ENCODE measurements at regions not wholly inside any gene's neighbourhood (a gene's known extent, or its start where the extent isn't known, plus 50 kb on each side); places are given as distances from the start of the nearest gene placed in this dataset.

GRCh38 chr3:29090912-29091597 is 189.8 kb upstream of the RBMS3 start:
- no peaks in the 10 kb centered on the region for H3K4me1 Mint-ChIP-seq (ENCODE audit: low read depth)
- peaks cover 7% of the 10 kb centered on the region for H3K36me3 Mint-ChIP-seq (ENCODE audit: low read depth)
- no peak overlapping the region for H3K27ac Mint-ChIP-seq (ENCODE audit: unreplicated experiment)
- no peak for DNase-seq (ENCODE audit: low spot score)
- H3K9me3 Mint-ChIP-seq (ENCODE audit: low read depth) = peaks cover 13% of the 10 kb centered on the region
- no peak overlapping the region for H3K4me3 Mint-ChIP-seq (ENCODE audit: unreplicated experiment)
- H3K27me3 Mint-ChIP-seq (ENCODE audit: low read depth) = no peaks in the 10 kb centered on the region
- no peak for TF ChIP-seq CTCF (IDR thresholded peaks at IDR 0.05)

GRCh38 chr3:29091599-29092189 is 189.2 kb upstream of the RBMS3 start:
- Mint-ChIP-seq H3K27me3 (ENCODE audit: low read depth) (no peaks in the 10 kb centered on the region), H3K4me3 (ENCODE audit: unreplicated experiment) (no peak overlapping the region), H3K36me3 (ENCODE audit: low read depth) (peaks cover 10% of the 10 kb centered on the region), H3K4me1 (ENCODE audit: low read depth) (no peaks in the 10 kb centered on the region), H3K9me3 (ENCODE audit: low read depth) (peaks cover 17% of the 10 kb centered on the region), H3K27ac (ENCODE audit: unreplicated experiment) (no peak overlapping the region)
- no peak for TF ChIP-seq CTCF (IDR thresholded peaks at IDR 0.05)
- no peak for DNase-seq (ENCODE audit: low spot score)

GRCh38 chr3:29092348-29092747 is 188.5 kb upstream of the RBMS3 start:
- no peak for TF ChIP-seq CTCF (IDR thresholded peaks at IDR 0.05)
- peaks cover 14% of the 10 kb centered on the region for H3K36me3 Mint-ChIP-seq (ENCODE audit: low read depth)

GRCh38 chr3:29099296-29099695 is 181.6 kb upstream of the RBMS3 start:
- no peaks in the 10 kb centered on the region for H3K27me3 Mint-ChIP-seq (ENCODE audit: low read depth)
- H3K27ac Mint-ChIP-seq (ENCODE audit: unreplicated experiment) = peak overlapping the region; percentile 68
- TF ChIP-seq CTCF (IDR thresholded peaks at IDR 0.05) = no peak
- peaks cover 10% of the 10 kb centered on the region for H3K36me3 Mint-ChIP-seq (ENCODE audit: low read depth)
- no peak overlapping the region for H3K4me3 Mint-ChIP-seq (ENCODE audit: unreplicated experiment)
- H3K9me3 Mint-ChIP-seq (ENCODE audit: low read depth) = peaks cover 19% of the 10 kb centered on the region
- DNase-seq (ENCODE audit: low spot score) = no peak
- H3K4me1 Mint-ChIP-seq (ENCODE audit: low read depth) = peaks cover 18% of the 10 kb centered on the region

More at GRCh38 chr3:29092348-29092747, 188.5 kb upstream of the RBMS3 start:
- Mint-ChIP-seq H3K9me3 (ENCODE audit: low read depth) (peaks cover 24% of the 10 kb centered on the region), H3K4me3 (ENCODE audit: unreplicated experiment) (no peak overlapping the region), H3K27me3 (ENCODE audit: low read depth) (no peaks in the 10 kb centered on the region), H3K4me1 (ENCODE audit: low read depth) (no peaks in the 10 kb centered on the region), H3K27ac (ENCODE audit: unreplicated experiment) (no peak overlapping the region)
- no peak for DNase-seq (ENCODE audit: low spot score)

GRCh38 chr3:29099775-29100174 is 181.1 kb upstream of the RBMS3 start:
- DNase-seq (ENCODE audit: low spot score) = no peak
- Mint-ChIP-seq H3K27me3 (ENCODE audit: low read depth) (no peaks in the 10 kb centered on the region), H3K36me3 (ENCODE audit: low read depth) (peaks cover 10% of the 10 kb centered on the region), H3K4me1 (ENCODE audit: low read depth) (peaks cover 18% of the 10 kb centered on the region), H3K4me3 (ENCODE audit: unreplicated experiment) (no peak overlapping the region), H3K9me3 (ENCODE audit: low read depth) (peaks cover 19% of the 10 kb centered on the region), H3K27ac (ENCODE audit: unreplicated experiment) (peak overlapping the region; percentile 68)
- no peak for TF ChIP-seq CTCF (IDR thresholded peaks at IDR 0.05)

All from chondrocyte (in vitro differentiated cells).